WTC11 (cell line): ENCODE measurements at regions not wholly inside any gene's neighbourhood (a gene's known extent, or its start where the extent isn't known, plus 50 kb on each side); places are given as distances from the start of the nearest gene placed in this dataset.

Experiments
- ATAC-seq: fragments of 200-7000 bp; cut with Tn5 transposase; 2 replicates; pipeline ENCODE4 v1.10.0; 2021; ENCODE audit warnings: mild to moderate bottlenecking, moderate library complexity
- CTCF ChIA-PET: fragments of 300-600 bp; sonication (Branson Sonifier 250); formaldehyde crosslinking; loops from one replicate; lab custom pipeline; 2021; ENCODE audit warnings: antibody characterized with exemption; lab: Charles Lee
- POLR2A ChIA-PET: fragments of 350-600 bp; sonication (Branson Sonifier 250); formaldehyde crosslinking; loops from one replicate; lab custom pipeline; 2021; ENCODE audit warnings: antibody characterized with exemption; lab: Charles Lee
- DNase-seq: peaks from one replicate; pipeline ENCODE4 v3.0.0; 2021; ENCODE audit warnings: low spot score
- H3K27ac Mint-ChIP-seq: 2 replicates; pipeline ENCODE4 v1.8.0; 2021; ENCODE audit warnings: mixed read lengths
- H3K27me3 Mint-ChIP-seq: 2 replicates; pipeline ENCODE4 v1.8.0; 2021; ENCODE audit warnings: low read depth, mild to moderate bottlenecking, moderate library complexity, mixed read lengths
- H3K36me3 Mint-ChIP-seq: 2 replicates; pipeline ENCODE4 v1.8.0; 2021; ENCODE audit warnings: mixed read lengths
- H3K4me1 Mint-ChIP-seq: 2 replicates; pipeline ENCODE4 v1.8.0; 2022; ENCODE audit warnings: mixed read lengths
- H3K4me3 Mint-ChIP-seq: 2 replicates; pipeline ENCODE4 v1.8.0; 2021; ENCODE audit warnings: mild to moderate bottlenecking, moderate library complexity, mixed read lengths
- H3K9me3 Mint-ChIP-seq: 2 replicates; pipeline ENCODE4 v1.8.0; 2021; ENCODE audit warnings: mixed read lengths
- ERG ChIP-seq: fragments of 250-450 bp; sonication (Bioruptor Pico); IDR thresholded peaks from 2 replicates; pipeline ENCODE4 v1.8.0; 2021; ENCODE audit warnings: mild to moderate bottlenecking
- ESRRA ChIP-seq: sonication (generic); formaldehyde crosslinking; IDR thresholded peaks from 2 replicates; pipeline ENCODE4 v1.8.1; 2022; ENCODE audit warnings: mild to moderate bottlenecking, missing genetic modification reagents, borderline replicate concordance
- FOXJ3 ChIP-seq: sonication (generic); formaldehyde crosslinking; IDR thresholded peaks from 2 replicates; pipeline ENCODE4 v1.9.0; 2021; ENCODE audit warnings: missing genetic modification reagents, mild to moderate bottlenecking, borderline replicate concordance
- GABPB1 ChIP-seq: sonication (generic); formaldehyde crosslinking; IDR thresholded peaks from 2 replicates; pipeline ENCODE4 v1.8.1; 2023; ENCODE audit warnings: mild to moderate bottlenecking, missing genetic modification reagents
- JUN ChIP-seq: sonication (generic); formaldehyde crosslinking; IDR thresholded peaks from 2 replicates; pipeline ENCODE4 v1.8.0; 2023; ENCODE audit warnings: mild to moderate bottlenecking, missing genetic modification reagents
- NFATC4 ChIP-seq: fragments of 250-450 bp; sonication (Bioruptor Pico); IDR thresholded peaks from 2 replicates; pipeline ENCODE4 v1.9.0; 2021; ENCODE audit warnings: mild to moderate bottlenecking
- PRRX2 ChIP-seq: fragments of 250-450 bp; sonication (Bioruptor Pico); IDR thresholded peaks from 2 replicates; pipeline ENCODE4 v1.8.0; 2021; ENCODE audit warnings: mild to moderate bottlenecking
- RELA ChIP-seq: sonication (generic); formaldehyde crosslinking; IDR thresholded peaks from 2 replicates; pipeline ENCODE4 v1.8.1; 2022; ENCODE audit warnings: missing genetic modification reagents, mild to moderate bottlenecking, borderline replicate concordance
- SMAD4 ChIP-seq: sonication (generic); formaldehyde crosslinking; IDR thresholded peaks from 2 replicates; pipeline ENCODE4 v1.8.0; 2022; ENCODE audit warnings: mild to moderate bottlenecking, missing genetic modification reagents
- ZNF121 ChIP-seq: sonication (generic); formaldehyde crosslinking; IDR thresholded peaks from 2 replicates; pipeline ENCODE4 v1.8.0; 2023; ENCODE audit warnings: missing genetic modification reagents
- ZNF138 ChIP-seq: sonication (generic); formaldehyde crosslinking; conservative IDR thresholded peaks from 2 replicates; pipeline ENCODE4 v1.8.1; 2022; ENCODE audit warnings: mild to moderate bottlenecking, moderate library complexity, missing genetic modification reagents
- ZNF219 ChIP-seq: sonication (generic); formaldehyde crosslinking; IDR thresholded peaks from 2 replicates; pipeline ENCODE4 v1.8.0; 2023; ENCODE audit warnings: missing genetic modification reagents, mild to moderate bottlenecking, borderline replicate concordance
- ZNF263 ChIP-seq: sonication (generic); formaldehyde crosslinking; IDR thresholded peaks from 2 replicates; pipeline ENCODE4 v1.8.1; 2022; ENCODE audit warnings: low read depth, mild to moderate bottlenecking, moderate library complexity, missing genetic modification reagents
- ZNF532 ChIP-seq: fragments of 250-450 bp; sonication (Bioruptor Pico); IDR thresholded peaks from 2 replicates; pipeline ENCODE4 v1.9.0; 2021; ENCODE audit warnings: mild to moderate bottlenecking, borderline replicate concordance
- TF ChIP-seq, protein P1 (sequence below): sonication (generic); formaldehyde crosslinking; IDR thresholded peaks from 2 replicates; pipeline ENCODE4 v1.8.1; 2023; ENCODE audit warnings: mild to moderate bottlenecking, missing genetic modification reagents, borderline replicate concordance
- TF ChIP-seq, protein P2 (sequence below): sonication (generic); formaldehyde crosslinking; IDR thresholded peaks from 2 replicates; pipeline ENCODE4 v1.8.1; 2022; ENCODE audit warnings: low read depth, mild to moderate bottlenecking, moderate library complexity, missing genetic modification reagents, borderline replicate concordance
- TF ChIP-seq, protein P3 (sequence below): fragments of 200-600 bp; IDR thresholded peaks from 2 replicates; pipeline ENCODE4 v1.8.0; 2022; ENCODE audit warnings: antibody characterized with exemption
- TF ChIP-seq, protein P4 (sequence below): sonication (generic); formaldehyde crosslinking; IDR thresholded peaks from 2 replicates; pipeline ENCODE4 v1.8.1; 2023; ENCODE audit warnings: mild to moderate bottlenecking, moderate library complexity, missing genetic modification reagents

- TF ChIP-seq ZNF532 (CRISPR knock-in tag) (no peak), ZNF263 (CRISPR knock-in tag) (no peak), SMAD4 (CRISPR knock-in tag) (no peak)
- TF ChIP-seq, protein P1, sequence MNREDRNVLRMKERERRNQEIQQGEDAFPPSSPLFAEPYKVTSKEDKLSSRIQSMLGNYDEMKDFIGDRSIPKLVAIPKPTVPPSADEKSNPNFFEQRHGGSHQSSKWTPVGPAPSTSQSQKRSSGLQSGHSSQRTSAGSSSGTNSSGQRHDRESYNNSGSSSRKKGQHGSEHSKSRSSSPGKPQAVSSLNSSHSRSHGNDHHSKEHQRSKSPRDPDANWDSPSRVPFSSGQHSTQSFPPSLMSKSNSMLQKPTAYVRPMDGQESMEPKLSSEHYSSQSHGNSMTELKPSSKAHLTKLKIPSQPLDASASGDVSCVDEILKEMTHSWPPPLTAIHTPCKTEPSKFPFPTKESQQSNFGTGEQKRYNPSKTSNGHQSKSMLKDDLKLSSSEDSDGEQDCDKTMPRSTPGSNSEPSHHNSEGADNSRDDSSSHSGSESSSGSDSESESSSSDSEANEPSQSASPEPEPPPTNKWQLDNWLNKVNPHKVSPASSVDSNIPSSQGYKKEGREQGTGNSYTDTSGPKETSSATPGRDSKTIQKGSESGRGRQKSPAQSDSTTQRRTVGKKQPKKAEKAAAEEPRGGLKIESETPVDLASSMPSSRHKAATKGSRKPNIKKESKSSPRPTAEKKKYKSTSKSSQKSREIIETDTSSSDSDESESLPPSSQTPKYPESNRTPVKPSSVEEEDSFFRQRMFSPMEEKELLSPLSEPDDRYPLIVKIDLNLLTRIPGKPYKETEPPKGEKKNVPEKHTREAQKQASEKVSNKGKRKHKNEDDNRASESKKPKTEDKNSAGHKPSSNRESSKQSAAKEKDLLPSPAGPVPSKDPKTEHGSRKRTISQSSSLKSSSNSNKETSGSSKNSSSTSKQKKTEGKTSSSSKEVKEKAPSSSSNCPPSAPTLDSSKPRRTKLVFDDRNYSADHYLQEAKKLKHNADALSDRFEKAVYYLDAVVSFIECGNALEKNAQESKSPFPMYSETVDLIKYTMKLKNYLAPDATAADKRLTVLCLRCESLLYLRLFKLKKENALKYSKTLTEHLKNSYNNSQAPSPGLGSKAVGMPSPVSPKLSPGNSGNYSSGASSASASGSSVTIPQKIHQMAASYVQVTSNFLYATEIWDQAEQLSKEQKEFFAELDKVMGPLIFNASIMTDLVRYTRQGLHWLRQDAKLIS (CRISPR knock-in tag) = no peak
- TF ChIP-seq, protein P2, sequence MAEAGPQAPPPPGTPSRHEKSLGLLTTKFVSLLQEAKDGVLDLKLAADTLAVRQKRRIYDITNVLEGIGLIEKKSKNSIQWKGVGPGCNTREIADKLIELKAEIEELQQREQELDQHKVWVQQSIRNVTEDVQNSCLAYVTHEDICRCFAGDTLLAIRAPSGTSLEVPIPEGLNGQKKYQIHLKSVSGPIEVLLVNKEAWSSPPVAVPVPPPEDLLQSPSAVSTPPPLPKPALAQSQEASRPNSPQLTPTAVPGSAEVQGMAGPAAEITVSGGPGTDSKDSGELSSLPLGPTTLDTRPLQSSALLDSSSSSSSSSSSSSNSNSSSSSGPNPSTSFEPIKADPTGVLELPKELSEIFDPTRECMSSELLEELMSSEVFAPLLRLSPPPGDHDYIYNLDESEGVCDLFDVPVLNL = no peak
- TF ChIP-seq, protein P3, sequence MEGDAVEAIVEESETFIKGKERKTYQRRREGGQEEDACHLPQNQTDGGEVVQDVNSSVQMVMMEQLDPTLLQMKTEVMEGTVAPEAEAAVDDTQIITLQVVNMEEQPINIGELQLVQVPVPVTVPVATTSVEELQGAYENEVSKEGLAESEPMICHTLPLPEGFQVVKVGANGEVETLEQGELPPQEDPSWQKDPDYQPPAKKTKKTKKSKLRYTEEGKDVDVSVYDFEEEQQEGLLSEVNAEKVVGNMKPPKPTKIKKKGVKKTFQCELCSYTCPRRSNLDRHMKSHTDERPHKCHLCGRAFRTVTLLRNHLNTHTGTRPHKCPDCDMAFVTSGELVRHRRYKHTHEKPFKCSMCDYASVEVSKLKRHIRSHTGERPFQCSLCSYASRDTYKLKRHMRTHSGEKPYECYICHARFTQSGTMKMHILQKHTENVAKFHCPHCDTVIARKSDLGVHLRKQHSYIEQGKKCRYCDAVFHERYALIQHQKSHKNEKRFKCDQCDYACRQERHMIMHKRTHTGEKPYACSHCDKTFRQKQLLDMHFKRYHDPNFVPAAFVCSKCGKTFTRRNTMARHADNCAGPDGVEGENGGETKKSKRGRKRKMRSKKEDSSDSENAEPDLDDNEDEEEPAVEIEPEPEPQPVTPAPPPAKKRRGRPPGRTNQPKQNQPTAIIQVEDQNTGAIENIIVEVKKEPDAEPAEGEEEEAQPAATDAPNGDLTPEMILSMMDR = no peak
- TF ChIP-seq, protein P4, sequence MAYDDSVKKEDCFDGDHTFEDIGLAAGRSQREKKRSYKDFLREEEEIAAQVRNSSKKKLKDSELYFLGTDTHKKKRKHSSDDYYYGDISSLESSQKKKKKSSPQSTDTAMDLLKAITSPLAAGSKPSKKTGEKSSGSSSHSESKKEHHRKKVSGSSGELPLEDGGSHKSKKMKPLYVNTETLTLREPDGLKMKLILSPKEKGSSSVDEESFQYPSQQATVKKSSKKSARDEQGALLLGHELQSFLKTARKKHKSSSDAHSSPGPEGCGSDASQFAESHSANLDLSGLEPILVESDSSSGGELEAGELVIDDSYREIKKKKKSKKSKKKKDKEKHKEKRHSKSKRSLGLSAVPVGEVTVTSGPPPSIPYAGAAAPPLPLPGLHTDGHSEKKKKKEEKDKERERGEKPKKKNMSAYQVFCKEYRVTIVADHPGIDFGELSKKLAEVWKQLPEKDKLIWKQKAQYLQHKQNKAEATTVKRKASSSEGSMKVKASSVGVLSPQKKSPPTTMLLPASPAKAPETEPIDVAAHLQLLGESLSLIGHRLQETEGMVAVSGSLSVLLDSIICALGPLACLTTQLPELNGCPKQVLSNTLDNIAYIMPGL = no peak
Observed at GRCh38 chr13:75915066-75915465, 278.9 kb downstream of the LMO7 start (continued).

DNA sequence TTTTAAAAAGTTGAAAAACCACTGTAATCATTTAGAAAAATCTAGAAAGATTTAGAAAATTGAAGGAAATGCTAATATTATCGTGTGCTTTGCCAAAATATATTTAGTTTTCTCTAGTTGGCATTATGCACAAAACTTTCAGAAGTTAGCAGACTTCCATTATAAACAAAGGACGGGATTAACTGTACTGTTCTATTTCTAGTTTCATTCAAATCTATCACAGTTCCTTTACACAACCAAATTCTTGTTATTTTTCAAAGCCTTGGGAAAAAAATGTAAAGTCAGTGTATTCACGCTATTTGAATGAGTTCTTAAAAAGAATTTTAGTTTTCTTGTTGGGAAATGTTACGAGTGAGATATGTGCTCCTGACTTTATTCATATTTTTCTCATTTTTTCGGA lies 277.8 kb downstream of the LMO7 start:
- no peaks in the 10 kb centered on the region for H3K27me3 Mint-ChIP-seq
- no peak for DNase-seq
- H3K9me3 Mint-ChIP-seq = no peaks in the 10 kb centered on the region
- TF ChIP-seq ZNF121 (CRISPR knock-in tag) (no peak), ESRRA (CRISPR knock-in tag) (no peak), RELA (CRISPR knock-in tag) (no peak), ZNF138 (CRISPR knock-in tag) (no peak), ZNF219 (CRISPR knock-in tag) (no peak), NFATC4 (CRISPR knock-in tag) (no peak), FOXJ3 (no peak), ERG (CRISPR knock-in tag) (no peak), JUN (CRISPR knock-in tag) (no peak), PRRX2 (no peak), GABPB1 (CRISPR knock-in tag) (no peak)
- TF ChIP-seq, protein P4 = no peak
- no peak overlapping the region for H3K4me3 Mint-ChIP-seq
- no peak for ATAC-seq
- no peaks in the 10 kb centered on the region for H3K36me3 Mint-ChIP-seq
- no peaks in the 10 kb centered on the region for H3K4me1 Mint-ChIP-seq
- H3K27ac Mint-ChIP-seq = no peak overlapping the region
- ChIA-PET CTCF (no interaction called here), POLR2A (no interaction called here)
